Stimulated activated CD8-positive, alpha-beta memory T cell treated with anti-CD3 and anti-CD28 coated beads, Interleukin-4, amount 100 ng/mL, for 48 hours (primary cell): ENCODE measurements at regions not wholly inside any gene's neighbourhood (a gene's known extent, or its start where the extent isn't known, plus 50 kb on each side); places are given as distances from the start of the nearest gene placed in this dataset.
"Not testable (repeated sequence)": the region's sequence is repeated elsewhere in the genome, so short reads cannot be mapped to it uniquely, and the experiment has no call there.

Experiments
- DNase-seq: peaks from one replicate; pipeline ENCODE4 v3.0.0-alpha.2; 2020

GRCh38 chr2:180694445-180695421, 285.7 kb upstream of the UBE2E3 start:
- no peak for DNase-seq

- no peak for DNase-seq
Measured at GRCh38 chr2:180692322-180692721, 288.1 kb upstream of the UBE2E3 start.

DNA sequence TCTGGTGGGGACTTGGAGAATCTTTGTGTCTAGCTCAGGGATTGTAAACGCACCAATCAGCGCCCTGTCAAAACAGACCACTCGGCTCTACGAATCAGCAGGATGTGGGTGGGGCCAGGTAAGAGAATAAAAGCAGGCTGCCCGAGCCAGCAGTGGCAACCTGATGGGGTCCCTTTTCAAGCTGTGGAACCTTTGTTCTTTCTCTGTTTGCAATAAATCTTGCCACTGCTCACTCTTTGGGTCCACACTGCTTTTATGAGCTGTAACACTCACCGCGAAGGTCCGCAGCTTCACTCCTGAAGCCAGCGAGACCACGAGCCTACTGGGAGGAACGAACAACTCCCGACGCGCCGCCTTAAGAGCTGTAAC, 288.6 kb upstream of the UBE2E3 start:
- not testable (repeated sequence) for DNase-seq

DNA sequence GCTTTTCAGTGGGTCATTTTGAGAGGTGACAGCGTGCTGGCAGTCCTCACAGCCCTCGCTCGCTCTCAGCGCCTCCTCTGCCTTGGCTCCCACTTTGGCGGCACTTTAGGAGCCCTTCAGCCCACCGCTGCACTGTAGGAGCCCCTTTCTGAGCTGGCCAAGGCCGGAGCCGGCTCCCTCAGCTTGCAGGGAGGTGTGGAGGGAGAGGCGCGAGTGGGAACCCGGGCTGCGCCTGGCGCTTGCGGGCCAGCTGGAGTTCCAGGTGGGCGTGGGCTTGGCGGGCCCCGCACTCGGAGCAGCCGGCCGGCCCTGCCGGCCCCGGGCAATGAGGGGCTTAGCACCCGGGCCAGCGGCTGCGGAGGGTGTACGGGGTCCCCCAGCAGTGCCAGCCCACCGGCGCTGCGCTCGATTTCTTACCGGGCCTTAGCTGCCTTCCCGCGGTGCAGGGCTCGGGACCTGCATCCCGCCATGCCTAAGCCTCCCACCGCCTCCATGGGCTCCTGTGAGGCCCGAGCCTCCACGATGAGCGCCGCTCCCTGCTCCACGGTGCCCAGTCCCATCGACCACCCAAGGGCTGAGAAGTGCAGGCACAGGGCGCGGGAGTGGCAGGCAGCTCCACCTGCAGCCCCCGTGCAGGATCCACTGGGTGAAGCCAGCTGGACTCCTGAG, 289.1 kb upstream of the UBE2E3 start:
- not testable (repeated sequence) for DNase-seq

DNA sequence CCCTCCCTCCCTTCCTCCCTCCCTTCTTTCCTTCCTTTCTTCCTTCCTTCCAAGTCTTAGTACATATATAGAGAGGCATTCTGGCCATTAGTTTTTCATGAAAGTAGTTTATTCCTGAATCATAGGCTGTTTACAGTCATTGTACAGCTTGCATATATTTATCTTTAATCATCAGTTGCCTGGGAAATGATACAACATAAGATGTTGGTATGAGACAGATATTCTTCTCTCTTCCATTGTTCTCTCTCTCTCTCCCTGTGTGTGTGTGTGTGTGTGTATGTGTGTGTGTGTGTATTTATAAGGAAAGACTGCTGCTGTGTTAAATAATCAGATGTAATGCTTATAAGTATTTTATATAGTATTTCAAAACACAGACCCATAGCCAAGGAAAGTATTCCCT, 289.8 kb upstream of the UBE2E3 start:
- no peak for DNase-seq

DNA sequence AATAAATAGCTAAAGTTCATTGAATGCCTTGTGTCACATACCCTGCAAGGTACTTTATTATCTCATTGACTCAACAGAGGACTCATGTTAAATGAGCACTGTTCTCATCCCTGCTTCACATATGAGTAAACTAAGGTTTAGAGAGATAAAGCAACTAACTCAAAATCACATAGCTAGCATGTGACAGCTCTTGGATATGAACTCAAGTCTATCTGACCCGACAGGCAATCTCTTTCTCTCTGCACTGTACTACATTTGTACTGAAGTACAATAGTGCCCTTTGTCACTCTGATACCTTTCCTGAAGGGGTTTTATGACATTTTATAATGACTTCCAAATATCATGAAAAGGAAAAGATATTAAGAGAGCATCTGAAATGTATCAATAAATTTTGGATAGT, 297.5 kb upstream of the UBE2E3 start:
- DNase-seq = no peak

GRCh38 chr2:180679693-180680092, 300.7 kb upstream of the UBE2E3 start:
- no peak for DNase-seq

DNA sequence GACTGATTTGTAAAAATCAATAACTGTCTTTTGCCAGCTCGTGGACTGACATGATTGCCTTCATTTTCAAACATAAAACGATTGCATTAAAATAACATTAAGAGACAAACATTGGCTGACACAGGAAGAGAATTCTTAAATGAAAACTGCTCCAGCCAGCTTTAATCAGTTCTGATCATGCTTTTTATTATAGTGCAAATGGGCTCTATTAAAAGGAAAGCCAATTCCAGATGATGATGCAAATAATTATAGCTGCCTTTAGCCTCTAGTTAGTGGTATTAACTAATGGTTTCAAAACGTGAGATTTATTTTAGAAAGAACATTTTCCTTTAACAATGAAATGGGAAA, 301.8 kb upstream of the UBE2E3 start:
- no peak for DNase-seq

DNA sequence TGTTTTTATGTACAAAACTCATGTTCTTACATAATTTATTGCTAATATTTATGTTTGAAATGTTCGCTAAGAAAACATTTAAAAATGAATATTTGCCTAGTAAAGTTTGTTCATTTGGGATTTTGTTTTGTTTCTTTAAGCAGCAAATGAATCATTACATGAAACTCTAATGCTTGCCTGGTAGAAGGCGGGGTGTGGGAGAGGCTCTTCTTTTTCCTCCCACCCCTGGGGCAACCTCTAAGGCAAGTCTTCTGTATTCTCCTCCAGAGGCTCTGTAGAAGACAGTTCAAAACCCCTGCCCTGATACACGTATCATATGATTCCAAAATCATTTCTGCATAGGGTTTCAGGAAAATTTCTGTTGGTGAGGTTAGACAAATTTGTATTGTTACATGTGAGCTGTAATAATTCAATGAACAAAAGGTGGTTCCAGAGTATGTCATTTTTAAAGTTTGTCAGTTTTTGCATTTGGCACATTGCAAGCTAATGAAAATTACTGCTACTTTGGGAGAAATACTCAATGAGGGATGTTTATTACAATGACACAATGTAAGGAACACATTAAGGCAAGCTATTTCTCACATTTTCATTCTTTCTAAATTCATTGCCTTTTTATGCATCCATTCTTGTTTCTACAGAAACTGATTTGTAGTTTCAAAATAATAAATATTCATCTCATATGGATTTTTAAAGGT, 302.3 kb upstream of the UBE2E3 start:
- DNase-seq = no peak

GRCh38 chr2:180677200-180677599, 303.2 kb upstream of the UBE2E3 start:
- DNase-seq = no peak

GRCh38 chr2:180676520-180677025, 303.8 kb upstream of the UBE2E3 start:
- DNase-seq = no peak

- no peak for DNase-seq
Measured at GRCh38 chr2:180675170-180675569, 305.2 kb upstream of the UBE2E3 start.

- DNase-seq = no peak
Measured at GRCh38 chr2:180672377-180672776, 308.0 kb upstream of the UBE2E3 start.

- DNase-seq = no peak
Measured at GRCh38 chr2:180670302-180671003, 310.0 kb upstream of the UBE2E3 start.

- no peak for DNase-seq
Measured at GRCh38 chr2:180669016-180669415, 311.4 kb upstream of the UBE2E3 start.

DNA sequence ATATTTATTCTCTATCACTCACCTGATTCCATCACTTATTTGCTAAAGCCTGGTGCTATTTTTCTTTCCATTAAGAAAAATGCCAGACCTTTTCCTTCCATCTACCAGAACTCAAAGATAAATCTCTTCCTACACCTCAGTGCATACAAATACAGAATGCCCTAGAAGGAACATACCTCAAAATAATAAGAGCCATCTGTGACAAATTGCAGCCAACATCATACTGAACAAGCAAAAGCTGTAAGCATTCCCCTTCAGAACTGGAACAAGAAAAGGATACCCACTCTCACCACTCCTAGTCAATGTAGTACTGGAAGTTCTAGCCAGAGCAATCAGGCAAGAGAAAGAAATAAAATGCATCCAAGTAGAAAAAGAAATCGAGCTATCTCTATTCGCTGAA, 315.9 kb upstream of the UBE2E3 start:
- no peak for DNase-seq

- no peak for DNase-seq
Measured at GRCh38 chr2:180662941-180663471, 317.4 kb upstream of the UBE2E3 start.

DNA sequence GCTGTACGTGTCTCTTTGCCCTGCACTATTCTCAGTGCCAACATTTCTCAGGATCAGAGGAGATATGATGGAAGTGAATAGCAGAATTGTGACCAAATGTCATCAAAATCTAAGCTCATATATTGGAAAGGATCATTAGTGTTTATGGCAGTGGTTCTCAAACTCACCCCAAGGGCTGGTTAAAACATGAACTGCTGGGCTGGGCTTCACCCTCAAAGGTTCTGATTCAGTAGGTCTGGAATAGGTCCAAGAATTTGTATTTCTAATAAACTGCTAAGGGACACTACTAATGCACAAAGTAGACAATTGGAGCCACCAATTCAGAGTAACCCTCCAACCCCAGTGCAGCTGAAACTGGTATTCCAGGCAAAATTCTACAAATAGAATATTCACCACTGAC, 317.9 kb upstream of the UBE2E3 start:
- no peak for DNase-seq

GRCh38 chr2:180661686-180662030, 318.7 kb upstream of the UBE2E3 start:
- DNase-seq = no peak

DNA sequence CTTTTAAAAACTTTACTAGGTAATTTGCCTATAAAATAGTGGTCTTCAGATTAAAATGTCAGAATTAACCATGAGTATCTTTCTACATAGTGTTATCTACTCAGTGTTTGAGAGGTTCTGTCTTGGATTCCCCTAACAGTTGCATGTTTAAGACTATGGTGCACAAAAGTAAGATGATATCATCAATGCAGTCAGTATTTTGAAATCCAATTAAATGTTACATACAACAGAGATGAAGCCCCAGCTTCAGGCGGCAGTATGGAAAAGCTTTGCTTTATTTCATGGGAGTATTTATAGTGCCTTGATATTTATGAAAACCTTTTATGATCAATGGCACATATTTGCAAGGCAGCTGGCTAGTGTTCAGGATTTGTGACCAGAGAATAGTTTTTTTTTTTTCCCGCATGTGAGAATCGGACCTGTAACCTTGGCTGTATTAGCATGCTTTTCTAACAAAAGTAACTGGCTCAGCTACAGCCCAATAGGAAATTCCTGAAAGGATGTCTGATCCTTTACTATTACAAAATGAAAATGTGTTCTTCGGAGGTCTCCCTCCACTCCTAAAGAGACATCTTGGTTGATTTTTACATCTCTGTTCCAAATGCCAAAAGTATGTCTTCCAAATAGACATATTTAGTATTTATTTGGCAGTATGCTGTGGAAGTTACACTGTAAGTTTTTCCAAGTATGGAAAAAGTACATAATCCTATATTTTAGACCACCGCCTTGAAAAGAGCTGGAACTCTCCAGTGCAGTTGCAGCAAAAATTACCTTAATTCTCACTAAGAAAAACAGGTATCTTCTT, 319.3 kb upstream of the UBE2E3 start:
- no peak for DNase-seq

GRCh38 chr2:180660207-180660606, 320.2 kb upstream of the UBE2E3 start:
- no peak for DNase-seq

GRCh38 chr2:180657054-180657453, 323.4 kb upstream of the UBE2E3 start:
- no peak for DNase-seq
